Right ventricle myocardium superior (tissue), 1 donor: ENCODE measurements at regions not wholly inside any gene's neighbourhood (a gene's known extent, or its start where the extent isn't known, plus 50 kb on each side); places are given as distances from the start of the nearest gene placed in this dataset.
"Not testable (repeated sequence)": the region's sequence is repeated elsewhere in the genome, so short reads cannot be mapped to it uniquely, and the experiment has no call there.

ENCODE experiments used
- ATAC-seq: fragments of 200-7000 bp; cut with Tn5 transposase; one replicate; pipeline ENCODE4 v1.9.1; 2020; ENCODE audit warnings: mild to moderate bottlenecking; ENCODE audit not compliant: poor library complexity
- DNase-seq: peaks from one replicate; pipeline ENCODE4 v3.0.0-alpha.2; 2020
- intact Hi-C: fragments of 100-400 bp; cut with DNase I; formaldehyde crosslinking; loops from one replicate; pipeline ENCODE4 v1.11.2; 2022
- donor health status: DM: no; HTN: yes; CAD: no; lungs with severe emphysema.

GRCh38 chr6:27546522-27546921, 73.6 kb upstream of the ZNF184 start:
- intact Hi-C loops: no loop called here
- DNase-seq: no peak
- no peak for ATAC-seq

GRCh38 chr6:27545271-27546046, 72.6 kb upstream of the ZNF184 start:
- DNase-seq (no peak), ATAC-seq (no peak)
- intact Hi-C loops: no loop called here

- DNase-seq (no peak), ATAC-seq (no peak)
- intact Hi-C loops: no loop called here
Measured at GRCh38 chr6:27544612-27545260, 71.8 kb upstream of the ZNF184 start.

GRCh38 chr6:27544135-27544534, 71.2 kb upstream of the ZNF184 start:
- ATAC-seq, DNase-seq, intact Hi-C loops: not testable (repeated sequence)

- intact Hi-C loops: no loop called here
- ATAC-seq (no peak), DNase-seq (no peak)
Measured at GRCh38 chr6:27542485-27542884, 69.6 kb upstream of the ZNF184 start.

- no peak for DNase-seq
- intact Hi-C loops: no loop called here
Measured at GRCh38 chr6:27541933-27542297, 69.0 kb upstream of the ZNF184 start.

GRCh38 chr6:27541212-27541932, 68.5 kb upstream of the ZNF184 start:
- DNase-seq (no peak), ATAC-seq (no peak)

More at GRCh38 chr6:27541933-27542297, 69.0 kb upstream of the ZNF184 start:
- no peak for ATAC-seq

GRCh38 chr6:27539551-27539950, 66.6 kb upstream of the ZNF184 start:
- ATAC-seq (no peak), DNase-seq (no peak)
- intact Hi-C loops: no loop called here

More at GRCh38 chr6:27541212-27541932, 68.5 kb upstream of the ZNF184 start:
- intact Hi-C loops: no loop called here

GRCh38 chr6:27532820-27533538, 60.1 kb upstream of the ZNF184 start:
- no peak for ATAC-seq
- no peak for DNase-seq
- intact Hi-C loops: no loop called here

GRCh38 chr6:27531772-27532459, 59.0 kb upstream of the ZNF184 start:
- no peak for DNase-seq
- ATAC-seq: no peak
- intact Hi-C loops: no loop called here

GRCh38 chr6:27529796-27530195, 56.9 kb upstream of the ZNF184 start:
- ATAC-seq, intact Hi-C loops, DNase-seq: not testable (repeated sequence)

GRCh38 chr6:27528714-27529113, 55.8 kb upstream of the ZNF184 start:
- ATAC-seq: no peak
- no peak for DNase-seq
- intact Hi-C loops: no loop called here
